B cell (primary cell): ENCODE measurements at regions not wholly inside any gene's neighbourhood (a gene's known extent, or its start where the extent isn't known, plus 50 kb on each side); places are given as distances from the start of the nearest gene placed in this dataset.

Source experiments
- ATAC-seq: fragments of 200-7000 bp; cut with Tn5 transposase; one replicate; pipeline ENCODE4 v1.10.0; 2021; ENCODE audit warnings: low read depth, mild to moderate bottlenecking, moderate number of reproducible peaks, moderate library complexity
- CTCF ChIA-PET: fragments of 350-600 bp; sonication (Branson Sonifier 250); formaldehyde crosslinking; loops from one replicate; lab custom pipeline; 2021; ENCODE audit warnings: antibody characterized with exemption, inconsistent platforms; lab: Charles Lee
- POLR2A ChIA-PET: fragments of 350-600 bp; sonication (Branson Sonifier 250); formaldehyde crosslinking; loops from one replicate; lab custom pipeline; 2021; ENCODE audit warnings: antibody characterized with exemption; lab: Charles Lee
- DNase-seq: peaks from one replicate; pipeline ENCODE4 v3.0.0; 2013
- H2AFZ ChIP-seq: 2 replicates; pipeline ENCODE4 v1.6.1; 2012; ENCODE audit warnings: mild to moderate bottlenecking, low read depth, low read length; ENCODE audit not compliant: insufficient read depth, poor library complexity, severe bottlenecking
- H3K27ac ChIP-seq, 2 donors: 1 replicate in 1 of 2; 2 replicates in 1 of 2; pipeline ENCODE4 v1.5.1; 2012 to 2013; ENCODE audit warnings: low read length in 2 of 2, mild to moderate bottlenecking in 2 of 2, moderate library complexity in 1 of 2
- H3K27me3 ChIP-seq, 4 experiments: fragments of 200-600 bp in 1 of 4; sonication (generic) in 1 of 4; replicated peaks in 1 of 4; 1 replicate in 2 of 4; 2 replicates in 2 of 4; pipeline versions ENCODE4 v1.6.1 to v1.7.0; 2013 to 2016; ENCODE audit warnings: low read length in 3 of 4, mild to moderate bottlenecking in 2 of 4, mixed read lengths in 1 of 4, moderate library complexity in 1 of 4; ENCODE audit not compliant: insufficient read depth in 4 of 4, control insufficient read depth in 3 of 4; ENCODE audit errors: control extremely low read depth in 1 of 4
- H3K36me3 ChIP-seq, 2 experiments: replicated peaks in 1 of 2; 1 replicate in 1 of 2; 2 replicates in 1 of 2; pipeline versions ENCODE4 v1.6.1 to v1.7.1; 2013; ENCODE audit warnings: low read length in 1 of 2; ENCODE audit not compliant: insufficient read depth in 2 of 2, control insufficient read depth in 1 of 2; ENCODE audit errors: control extremely low read depth in 1 of 2, extremely low read depth in 1 of 2
- H3K4me1 ChIP-seq, 2 donors: fragments of 200-600 bp in 1 of 2; sonication (generic) in 1 of 2; 1 replicate in 1 of 2; 2 replicates in 1 of 2; pipeline versions ENCODE4 v1.5.1 to v1.6.1; 2013 to 2017; ENCODE audit warnings: low read length in 2 of 2; ENCODE audit not compliant: control insufficient read depth in 2 of 2, insufficient read depth in 2 of 2
- H3K4me2 ChIP-seq: replicated peaks from 2 replicates; pipeline ENCODE3; 2012; ENCODE audit warnings: mild to moderate bottlenecking, low read depth, low read length; ENCODE audit not compliant: poor library complexity, severe bottlenecking
- H3K4me3 ChIP-seq, 5 experiments: fragments of 200-600 bp in 1 of 5; sonication (generic) in 1 of 5; 1 replicate in 3 of 5; 2 replicates in 2 of 5; pipeline versions ENCODE4 v1.5.1 to v1.7.0; 2011 to 2016; ENCODE audit warnings: low read length in 4 of 5, mild to moderate bottlenecking in 4 of 5, low read depth in 2 of 5, control low read depth in 1 of 5, moderate library complexity in 1 of 5; ENCODE audit not compliant: insufficient read depth in 1 of 5; ENCODE audit errors: control extremely low read depth in 1 of 5, extremely low read depth in 1 of 5
- H3K79me2 ChIP-seq: fragments of 200-600 bp; sonication (generic); one replicate; pipeline ENCODE4 v1.6.0; 2016; ENCODE audit warnings: low read length; ENCODE audit not compliant: control insufficient read depth, insufficient read depth
- H3K9ac ChIP-seq: fragments of 200-600 bp; sonication (generic); 2 replicates; pipeline ENCODE4 v1.6.1; 2017; ENCODE audit warnings: mild to moderate bottlenecking, low read length, moderate library complexity
- H3K9me3 ChIP-seq, 3 donors: one replicate each; pipeline versions ENCODE4 v1.6.1 to v1.7.1; 2013; ENCODE audit warnings: low read length in 2 of 3; ENCODE audit not compliant: control insufficient read depth in 2 of 3, insufficient read depth in 1 of 3; ENCODE audit errors: control extremely low read depth in 1 of 3
- H4K20me1 ChIP-seq: 2 replicates; pipeline ENCODE4 v1.6.0; 2012; ENCODE audit warnings: mild to moderate bottlenecking, low read length; ENCODE audit not compliant: insufficient read depth, control insufficient read depth, poor library complexity, severe bottlenecking
- H3K27ac Mint-ChIP-seq: one replicate; pipeline ENCODE4 v1.8.0; 2021; ENCODE audit warnings: mixed read lengths
- H3K27me3 Mint-ChIP-seq: one replicate; pipeline ENCODE4 v1.8.0; 2021; ENCODE audit warnings: mixed read lengths
- H3K4me1 Mint-ChIP-seq: one replicate; pipeline ENCODE4 v1.8.0; 2021; ENCODE audit warnings: mixed read lengths
- H3K4me3 Mint-ChIP-seq: one replicate; pipeline ENCODE4 v1.8.0; 2021; ENCODE audit warnings: mixed read lengths
- H3K9me3 Mint-ChIP-seq: one replicate; pipeline ENCODE4 v1.8.0; 2022; ENCODE audit warnings: mixed read lengths; ENCODE audit not compliant: insufficient read depth
- CTCF ChIP-seq: fragments of 200-600 bp; IDR thresholded peaks from one replicate; pipeline ENCODE4 v1.8.0; 2022; ENCODE audit warnings: antibody characterized with exemption, mild to moderate bottlenecking
- EZH2 ChIP-seq: IDR thresholded peaks from 2 replicates; pipeline ENCODE4 v1.6.1; 2012; ENCODE audit warnings: borderline replicate concordance, low read depth, mild to moderate bottlenecking, moderate library complexity, low read length; ENCODE audit not compliant: insufficient read depth, poor library complexity, severe bottlenecking
- WGBS: methylation state at CpG from one replicate; pipeline ENCODE4 v1.1.5; 2013; ENCODE audit warnings: missing lambda C conversion rate; ENCODE audit not compliant: insufficient coverage; 5-methylcytosine and 5-hydroxymethylcytosine counted together
- intact Hi-C: fragments of 100-400 bp; cut with micrococcal nuclease; formaldehyde crosslinking; loops from one replicate; pipeline ENCODE4 v1.10.0; 2022

GRCh38 chr2:239760596-239760995 is 264.5 kb downstream of the NDUFA10 start:
- peaks cover 0 to 2% (median 0%) of the 10 kb centered on the region in 4 experiments for H3K27me3 ChIP-seq
- no peak overlapping the region for H3K4me3 ChIP-seq
- no peaks in the 10 kb centered on the region for H4K20me1 ChIP-seq
- WGBS, result 96% methylated on average over 6 of the region's 6 CpGs
- intact Hi-C loops, result no loop called here
- ChIA-PET CTCF (no interaction called here), POLR2A (no interaction called here)
- no peak overlapping the region for H3K4me2 ChIP-seq
- H3K27ac ChIP-seq, result no peak overlapping the region
- no peak for TF ChIP-seq CTCF
- TF ChIP-seq EZH2, result no peak
- ATAC-seq (no peak), DNase-seq (no peak)
- H3K79me2 ChIP-seq, result no peaks in the 10 kb centered on the region
- H2AFZ ChIP-seq, result no peak overlapping the region
- H3K4me1 ChIP-seq, result no peaks in the 10 kb centered on the region
- Mint-ChIP-seq H3K27ac (no peak overlapping the region), H3K4me1 (peaks cover 4% of the 10 kb centered on the region), H3K27me3 (no peaks in the 10 kb centered on the region), H3K9me3 (no peaks in the 10 kb centered on the region), H3K4me3 (no peak overlapping the region)
- peaks cover 0 to 32% (median 0%) of the 10 kb centered on the region in 3 donors for H3K9me3 ChIP-seq
- no peak overlapping the region for H3K9ac ChIP-seq
- H3K36me3 ChIP-seq, result no peaks in the 10 kb centered on the region

- Mint-ChIP-seq H3K27me3 (no peaks in the 10 kb centered on the region), H3K27ac (no peak overlapping the region), H3K4me1 (peaks cover 4% of the 10 kb centered on the region), H3K9me3 (no peaks in the 10 kb centered on the region), H3K4me3 (no peak overlapping the region)
- H3K36me3 ChIP-seq, result no peaks in the 10 kb centered on the region
- H3K79me2 ChIP-seq, result no peaks in the 10 kb centered on the region
- no peak for ATAC-seq
- H3K9ac ChIP-seq, result no peak overlapping the region
- no peak overlapping the region for H3K4me2 ChIP-seq
- no peak for DNase-seq
- H3K9me3 ChIP-seq, result peaks cover 0 to 32% (median 0%) of the 10 kb centered on the region in 3 donors
- intact Hi-C loops, result no loop called here
- no peak overlapping the region for H3K4me3 ChIP-seq
- TF ChIP-seq EZH2 (no peak), CTCF (no peak)
- POLR2A ChIA-PET, result no interaction called here
- no peak overlapping the region for H3K27ac ChIP-seq
- CTCF ChIA-PET, result no interaction called here
- no peak overlapping the region for H2AFZ ChIP-seq
- no peaks in the 10 kb centered on the region for H4K20me1 ChIP-seq
- no peaks in the 10 kb centered on the region for H3K4me1 ChIP-seq
- 83% methylated on average over 17 of the region's 18 CpGs for whole genome bisulfite sequencing
- H3K27me3 ChIP-seq, result peaks cover 0 to 2% (median 0%) of the 10 kb centered on the region in 4 experiments
Measured at GRCh38 chr2:239758279-239758877, 266.8 kb downstream of the NDUFA10 start.
